Cardiac septum (tissue), 1 donor: ENCODE measurements at regions not wholly inside any gene's neighbourhood (a gene's known extent, or its start where the extent isn't known, plus 50 kb on each side); places are given as distances from the start of the nearest gene placed in this dataset.
"Not testable (repeated sequence)": the region's sequence is repeated elsewhere in the genome, so short reads cannot be mapped to it uniquely, and the experiment has no call there.

Experiments
- DNase-seq: peaks from one replicate; pipeline ENCODE4 v3.0.0-alpha.2; 2020; ENCODE audit warnings: low spot score
- intact Hi-C: fragments of 100-400 bp; cut with DNase I; formaldehyde crosslinking; loops from one replicate; pipeline ENCODE4 v1.14.0; 2022
- donor health status: DM: no; HTN: no; CAD: no.

DNA sequence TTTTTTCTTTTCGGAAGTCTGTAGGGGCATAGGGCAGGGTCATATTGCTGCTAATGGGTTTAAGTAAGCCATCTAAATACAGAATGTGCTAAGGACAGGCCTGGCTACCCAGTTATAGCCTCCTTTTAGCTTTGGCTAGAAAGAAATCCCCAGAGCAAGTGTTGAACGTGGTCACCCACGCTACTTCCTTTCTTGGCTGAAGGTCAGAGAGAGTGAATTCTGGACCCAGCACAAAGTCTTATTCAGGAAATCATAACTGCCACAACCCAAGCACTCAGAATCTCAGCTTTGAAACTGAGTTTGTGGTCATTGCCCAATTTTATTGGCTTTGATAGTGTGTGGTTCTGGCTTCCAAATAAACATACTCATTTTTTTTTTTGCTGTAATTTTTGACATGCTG is 542.1 kb upstream of the ATP2B1 start:
- intact Hi-C loops = no loop called here

DNA sequence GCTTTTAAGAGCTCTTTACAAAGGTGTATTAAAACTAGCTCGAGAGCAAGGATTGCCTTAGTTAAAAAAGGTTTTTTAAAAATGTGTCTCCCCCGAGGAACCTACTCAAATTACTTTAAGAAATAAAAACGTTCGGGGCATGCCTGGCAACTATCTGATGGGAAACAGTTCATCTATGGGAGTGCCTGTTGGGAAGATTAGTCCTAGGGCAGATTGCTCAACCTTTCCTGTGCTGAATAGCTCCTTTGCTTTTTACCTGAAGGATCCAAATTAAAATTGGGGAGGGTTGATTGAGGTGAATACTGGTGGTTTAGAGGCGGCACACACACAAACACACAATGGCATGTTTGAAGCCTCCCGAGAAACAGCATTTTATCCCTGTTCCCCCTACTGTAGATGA is 541.4 kb upstream of the ATP2B1 start:
- intact Hi-C loops = no loop called here
- DNase-seq = no peak

More for the DNA sequence above, 542.1 kb upstream of the ATP2B1 start:
- no peak for DNase-seq

DNA sequence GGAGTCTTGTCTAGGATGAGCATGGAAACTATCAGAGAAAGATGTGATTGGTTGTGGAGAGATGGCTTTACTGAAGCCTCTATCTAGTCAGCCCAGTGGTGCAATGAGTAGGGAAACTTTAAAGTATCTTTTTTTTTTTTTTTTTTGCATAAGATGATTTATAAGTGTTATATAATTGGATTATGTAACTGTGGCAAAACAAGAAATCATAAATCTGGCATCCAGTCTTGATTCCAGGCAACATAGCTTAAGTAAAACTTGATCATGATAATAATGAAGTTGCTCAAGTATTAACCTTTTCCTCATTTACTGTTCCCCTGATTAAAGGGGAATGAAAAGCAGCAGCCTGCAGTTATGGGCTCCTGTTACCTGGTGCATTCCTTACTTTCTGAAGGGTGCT is 538.0 kb upstream of the ATP2B1 start:
- intact Hi-C loops = no loop called here

DNA sequence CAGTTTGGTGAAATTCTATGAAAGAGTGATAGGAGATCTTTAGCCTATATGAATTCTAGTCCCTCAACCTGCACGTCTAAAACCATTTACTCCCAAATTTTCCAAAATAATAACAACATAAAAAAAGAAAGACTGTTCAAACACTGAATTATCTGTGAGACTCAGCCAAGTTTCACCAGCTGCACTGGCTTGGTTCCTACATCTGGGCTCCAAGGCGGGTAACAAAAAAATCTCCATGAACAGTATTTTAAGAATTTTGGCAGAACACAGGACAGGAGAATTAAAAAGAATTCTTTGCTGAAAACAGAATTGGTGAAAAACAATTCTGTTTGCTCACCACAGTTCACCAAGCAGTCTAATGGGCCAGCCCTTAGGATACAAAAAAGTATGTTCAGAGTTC is 536.8 kb upstream of the ATP2B1 start:
- intact Hi-C loops = no loop called here
- DNase-seq = no peak

More for the DNA sequence above, 538.0 kb upstream of the ATP2B1 start:
- no peak for DNase-seq

DNA sequence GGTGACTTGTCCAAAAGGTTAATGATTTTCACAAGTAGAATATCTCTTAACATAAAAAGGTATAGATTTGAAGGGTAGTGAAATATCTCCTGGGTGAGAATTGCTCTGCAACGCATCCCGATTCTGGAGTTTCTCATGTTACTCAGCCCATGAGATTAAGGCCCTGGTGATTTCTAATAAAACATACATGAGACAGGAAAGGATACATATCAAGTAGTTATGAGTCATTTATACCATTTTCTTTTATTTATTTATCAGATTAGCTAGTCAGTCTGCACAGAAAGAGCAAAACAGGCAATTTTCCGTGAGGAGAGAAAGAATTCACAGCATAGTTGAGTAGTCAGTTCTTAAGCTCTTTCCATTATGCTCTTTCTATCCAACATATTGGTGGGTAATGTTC is 535.6 kb upstream of the ATP2B1 start:
- intact Hi-C loops = no loop called here
- no peak for DNase-seq

DNA sequence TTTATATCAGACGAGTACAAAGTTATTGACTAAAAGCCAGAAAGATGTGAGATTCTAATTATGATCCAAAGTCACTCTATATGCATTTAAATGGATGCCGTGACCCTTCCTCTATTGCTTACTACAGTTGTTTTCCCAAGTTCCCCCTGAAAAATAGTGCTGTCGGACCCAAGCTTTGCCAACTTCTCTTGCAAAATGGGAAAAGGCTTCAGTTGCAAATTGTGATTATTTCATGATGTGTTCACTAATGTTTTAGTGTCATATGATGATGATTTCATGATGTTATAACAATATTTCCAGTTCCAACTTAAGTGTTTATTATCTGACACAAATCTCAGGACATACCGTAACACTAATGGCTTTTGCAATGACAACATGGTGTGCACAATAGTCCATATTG is 534.6 kb upstream of the ATP2B1 start:
- DNase-seq = no peak
- intact Hi-C loops = no loop called here

DNA sequence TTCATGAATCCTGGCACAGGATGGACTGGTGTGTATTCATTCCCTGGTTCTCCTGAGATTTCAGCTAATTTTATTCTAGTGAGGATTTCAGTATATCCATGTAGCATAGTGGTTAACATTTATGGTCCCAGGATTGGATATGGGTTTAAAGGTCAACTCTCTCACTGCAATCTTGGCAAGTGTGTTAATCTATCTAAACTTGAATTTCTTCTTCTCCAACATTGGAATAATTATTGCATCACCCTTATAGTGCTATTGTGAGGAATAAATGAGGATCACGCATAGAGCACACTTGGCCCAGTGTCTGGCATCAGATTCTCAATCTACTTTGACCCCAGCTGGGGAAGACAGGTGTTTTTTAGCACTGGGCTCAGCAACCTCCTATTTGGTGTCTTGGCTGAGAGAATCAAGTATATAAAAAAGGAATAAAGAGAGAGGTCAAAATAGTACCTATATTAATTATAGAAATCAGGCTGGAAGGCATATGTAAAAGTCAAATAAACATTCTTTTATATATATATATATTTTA is 531.2 kb upstream of the ATP2B1 start:
- no peak for DNase-seq
- intact Hi-C loops = no loop called here

DNA sequence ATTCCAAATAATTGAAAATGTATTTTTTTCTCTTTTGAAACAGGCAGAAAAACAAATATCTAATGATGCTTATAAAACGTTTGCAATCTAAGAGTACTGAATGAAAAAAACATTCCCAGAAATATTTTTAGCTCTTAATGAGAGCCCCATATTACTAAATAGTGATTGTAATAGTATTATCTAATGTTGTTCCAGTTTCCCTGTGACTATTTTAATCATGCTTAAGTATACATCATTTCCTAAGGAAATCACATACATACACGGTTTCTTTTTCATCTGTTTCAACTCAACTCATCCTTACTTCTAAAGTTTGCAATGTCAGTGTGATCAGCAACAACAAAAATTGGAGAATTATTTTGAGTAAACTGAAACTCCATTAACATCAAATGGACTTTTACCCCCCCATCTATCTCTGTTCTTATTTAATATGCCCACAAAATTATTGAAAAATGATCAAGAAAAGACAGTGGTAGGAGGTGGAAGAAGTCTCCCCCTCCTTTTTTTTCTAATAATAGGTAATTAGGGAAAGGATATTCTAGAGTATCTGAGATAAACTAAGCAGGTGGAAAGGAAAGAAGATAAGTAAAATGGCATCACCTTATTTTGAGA is 530.1 kb upstream of the ATP2B1 start:
- intact Hi-C loops = no loop called here
- no peak for DNase-seq

DNA sequence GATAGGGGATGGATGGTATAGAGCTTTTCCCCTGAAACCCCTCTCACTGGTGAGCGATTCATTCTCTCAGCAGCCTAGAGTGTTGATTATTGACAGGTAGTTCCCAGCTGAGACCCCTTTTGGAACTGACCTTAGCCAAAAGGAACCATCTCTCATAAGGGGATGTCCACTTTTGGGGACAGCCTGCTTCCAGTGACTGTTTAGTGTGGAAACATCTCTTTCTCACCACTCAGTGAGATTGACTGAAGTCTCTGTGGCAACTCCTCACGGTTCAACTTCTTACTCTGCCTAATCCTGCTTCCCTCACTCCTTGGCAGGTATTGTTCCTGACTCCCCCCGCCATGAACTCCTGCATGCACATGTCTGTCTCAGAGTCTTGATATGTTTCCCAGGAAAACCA is 529.2 kb upstream of the ATP2B1 start:
- DNase-seq = no peak
- intact Hi-C loops = no loop called here

DNA sequence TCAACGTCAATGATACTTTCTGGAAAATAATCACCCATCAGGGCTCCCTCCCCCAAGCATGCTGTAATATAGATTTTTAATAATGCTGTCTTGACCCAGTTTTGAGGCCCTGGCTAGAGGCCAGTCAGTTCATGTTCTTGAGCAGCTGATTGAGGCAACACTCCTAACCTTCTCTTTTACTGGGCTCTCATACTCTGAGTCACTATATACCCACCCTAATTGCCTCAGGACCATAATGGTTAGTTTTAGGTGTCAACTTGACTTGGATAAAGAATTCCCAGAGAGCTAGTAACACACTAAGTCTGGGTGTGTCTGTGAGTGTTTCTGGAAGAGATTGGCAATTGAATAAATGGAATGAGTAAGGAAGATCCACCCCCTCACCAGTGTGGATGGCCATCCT is 527.0 kb upstream of the ATP2B1 start:
- no peak for DNase-seq
- intact Hi-C loops = no loop called here

DNA sequence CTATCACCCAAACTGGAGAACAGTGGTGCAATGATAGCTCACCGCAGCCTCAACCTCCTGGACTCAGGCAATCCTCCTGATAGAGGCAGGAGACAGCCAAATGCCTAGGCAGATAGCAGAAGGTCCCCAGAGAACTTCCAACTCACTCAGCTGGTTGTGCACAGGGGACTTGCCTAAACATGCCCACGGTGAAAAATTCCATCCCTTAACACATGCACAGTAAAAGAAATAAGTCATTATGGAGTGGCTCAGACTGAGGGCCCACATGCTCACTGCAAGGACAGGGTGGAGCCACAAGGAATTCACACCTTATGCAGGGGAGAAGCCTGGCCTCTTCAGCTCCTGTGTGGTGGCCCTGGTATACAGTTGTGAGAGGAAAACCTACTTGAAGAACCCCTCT is 525.8 kb upstream of the ATP2B1 start:
- no peak for DNase-seq
- intact Hi-C loops = no loop called here

DNA sequence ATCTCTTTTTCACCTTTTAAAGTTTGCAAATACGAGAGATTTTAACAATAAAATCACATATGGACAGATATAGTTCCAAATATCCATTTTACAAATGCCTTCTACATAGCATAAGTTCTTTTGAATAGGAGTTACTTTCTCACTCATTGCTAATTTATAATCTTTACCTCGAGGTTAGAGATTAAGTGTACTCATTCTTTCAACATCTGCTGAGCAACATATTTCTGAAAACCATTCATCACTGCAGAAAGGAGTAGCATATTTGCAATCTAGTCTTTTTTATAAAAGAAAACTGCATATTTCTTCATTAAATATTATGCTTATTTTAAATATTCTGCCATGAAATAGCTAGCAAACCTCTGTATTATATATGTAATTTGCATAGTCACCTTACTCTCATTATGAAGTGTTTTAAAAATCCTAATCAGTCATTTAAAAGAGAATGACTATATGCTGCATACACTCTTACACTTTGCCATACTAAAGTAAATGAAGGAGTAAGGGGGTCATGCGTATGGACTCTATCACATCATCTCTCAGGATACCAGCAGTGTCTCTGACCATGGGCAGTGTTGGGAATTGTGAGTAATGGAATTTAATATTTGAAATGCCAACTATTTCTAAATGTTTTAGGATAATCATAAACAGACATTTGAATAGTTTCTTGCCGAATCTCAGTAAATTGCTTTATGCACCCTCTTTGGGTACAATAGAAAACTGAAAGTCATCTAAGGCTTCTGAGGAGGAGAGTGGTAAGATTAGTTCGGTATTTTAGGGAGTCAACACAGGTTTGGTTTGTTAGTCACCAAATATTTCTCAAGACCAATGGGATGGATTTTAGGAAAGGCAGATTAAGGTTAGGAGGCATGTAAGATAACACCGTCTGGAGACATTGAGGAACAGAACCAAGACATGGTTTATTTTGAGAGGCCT is 524.8 kb upstream of the ATP2B1 start:
- intact Hi-C loops = no loop called here
- no peak for DNase-seq

DNA sequence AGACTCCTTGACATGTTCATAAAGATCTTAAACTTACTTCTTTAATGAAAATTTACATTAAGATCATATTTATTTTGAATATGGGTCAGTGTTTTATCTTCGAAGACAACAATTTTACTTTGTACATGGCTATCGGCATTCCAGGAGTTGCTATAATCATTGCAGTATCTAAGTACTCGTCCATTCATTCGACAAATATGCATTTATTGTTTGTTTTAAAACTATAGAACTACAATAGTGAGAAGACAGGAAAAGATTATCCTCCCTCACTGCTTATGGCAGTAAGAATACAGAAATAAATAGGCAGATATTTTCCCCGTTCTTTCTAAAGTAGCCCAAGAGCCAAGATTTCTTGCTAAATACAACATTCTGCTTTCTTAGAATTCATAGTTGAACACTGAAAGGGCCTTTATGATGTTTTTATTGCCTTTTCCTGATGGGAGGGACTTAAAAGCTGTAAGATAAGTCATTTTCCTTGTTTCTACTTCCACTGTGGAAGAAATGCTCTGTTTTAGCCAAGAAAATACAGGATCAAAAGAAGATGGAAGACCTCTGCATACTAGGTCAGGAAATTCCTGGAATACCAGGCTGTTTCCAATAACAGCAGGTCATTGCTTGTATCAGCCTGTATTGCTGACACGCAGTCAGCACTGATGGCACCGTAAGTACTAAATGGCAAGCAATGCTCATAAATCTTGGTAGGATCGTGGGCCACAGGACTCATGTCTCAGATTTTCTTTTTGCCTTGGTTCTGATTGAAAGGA is 521.0 kb upstream of the ATP2B1 start:
- intact Hi-C loops = no loop called here

DNA sequence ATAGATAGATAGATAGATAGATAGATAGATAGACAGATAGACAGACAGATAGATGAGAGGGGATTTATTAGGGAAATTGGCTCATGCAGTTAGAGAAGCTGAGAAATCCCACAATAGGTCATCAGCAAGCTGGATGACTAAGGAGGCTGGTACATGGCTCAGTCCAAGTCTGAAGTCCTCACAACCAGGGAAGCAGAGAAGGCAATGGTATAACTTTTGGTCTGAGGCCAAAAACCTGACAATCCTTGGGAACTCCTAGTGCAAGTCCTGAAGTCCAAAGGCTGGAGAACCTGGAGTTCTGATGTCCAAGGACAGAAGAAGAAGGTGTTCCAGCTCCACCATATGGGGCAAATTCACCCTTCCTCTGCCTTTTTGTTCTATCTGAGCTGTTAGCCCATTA is 517.6 kb upstream of the ATP2B1 start:
- intact Hi-C loops = no loop called here
- DNase-seq = no peak

More for the DNA sequence above, 521.0 kb upstream of the ATP2B1 start:
- no peak for DNase-seq

DNA sequence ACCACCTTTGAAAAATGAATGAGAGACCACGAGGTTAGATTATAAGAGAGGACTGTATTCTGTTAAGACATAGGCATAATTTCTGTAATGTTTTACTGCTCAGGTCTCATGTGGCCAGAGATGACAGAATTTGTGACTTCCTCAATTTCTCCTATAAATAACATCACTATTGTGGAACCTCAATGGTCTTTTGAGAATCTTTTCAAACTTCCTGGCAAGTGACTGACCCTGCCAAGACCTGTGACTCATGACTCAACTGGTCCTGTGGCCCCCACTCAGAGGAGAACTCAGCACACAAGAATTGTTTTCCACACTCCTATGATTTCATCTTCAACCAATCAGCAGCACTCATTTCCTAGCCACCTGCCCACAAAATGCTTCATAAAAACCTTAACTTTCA is 508.2 kb upstream of the ATP2B1 start:
- no peak for DNase-seq
- intact Hi-C loops = no loop called here

DNA sequence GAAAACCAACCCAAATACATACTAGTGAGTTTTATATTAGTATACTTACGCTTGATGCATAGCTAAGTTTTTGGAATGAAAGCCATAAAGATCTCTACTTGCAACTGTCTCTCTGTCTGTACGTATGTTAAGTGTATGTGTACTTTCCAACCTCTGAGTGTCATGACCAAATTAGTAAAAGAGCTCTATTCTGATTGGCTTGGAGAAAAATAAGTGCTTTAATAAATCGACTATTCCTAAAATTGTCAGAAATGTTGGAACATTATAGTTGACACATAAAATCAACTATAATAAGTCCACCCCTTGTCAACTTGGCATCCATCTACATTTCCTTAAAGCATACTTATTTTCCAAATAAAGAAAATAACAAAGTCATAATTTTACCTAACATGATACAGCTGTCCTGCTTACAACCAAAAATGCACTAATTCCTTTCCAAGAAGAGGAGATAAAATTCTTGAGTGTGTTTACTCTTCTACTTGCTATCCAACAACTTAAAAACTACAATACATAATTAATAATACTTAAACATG is 507.4 kb upstream of the ATP2B1 start:
- intact Hi-C loops = no loop called here

DNA sequence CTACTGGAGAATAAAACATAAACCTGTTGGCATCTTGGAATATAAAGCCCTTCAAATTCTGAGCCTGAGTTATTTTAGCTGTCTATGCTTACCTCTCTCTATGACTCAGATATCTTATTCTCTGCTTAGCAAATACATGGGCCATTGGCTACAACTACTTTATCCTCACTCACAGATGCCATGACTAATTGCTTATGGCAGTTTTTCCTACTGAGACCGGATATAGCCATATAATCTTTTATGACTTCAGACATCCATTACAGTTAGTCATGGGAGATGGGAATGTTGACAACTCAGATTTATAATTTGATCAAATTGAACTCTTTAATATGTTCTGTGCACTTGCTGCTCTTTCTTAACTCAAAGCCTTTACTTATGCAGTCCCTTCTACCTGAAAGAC is 502.4 kb upstream of the ATP2B1 start:
- DNase-seq = no peak
- intact Hi-C loops = no loop called here

More for the DNA sequence above, 507.4 kb upstream of the ATP2B1 start:
- DNase-seq = no peak

DNA sequence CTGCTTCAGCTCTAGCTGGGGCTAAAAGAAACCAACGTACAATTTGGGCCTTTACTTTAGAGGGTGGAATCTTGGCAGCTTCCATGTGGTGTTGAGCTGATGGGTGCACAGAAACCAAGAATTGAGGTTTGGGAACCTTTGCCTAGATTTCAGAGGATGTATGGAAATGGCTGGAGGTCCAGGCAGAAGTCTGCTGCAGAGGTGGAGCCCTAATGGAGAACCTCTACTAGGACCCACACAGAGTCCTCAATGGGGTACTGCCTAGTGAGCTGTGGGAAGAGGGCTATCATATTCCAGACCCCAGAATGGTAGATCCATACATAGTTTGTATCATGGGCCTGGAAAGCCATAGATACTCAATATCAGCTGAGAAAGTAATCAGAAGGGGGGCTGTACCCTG is 500.4 kb upstream of the ATP2B1 start:
- no peak for DNase-seq
- intact Hi-C loops = no loop called here

DNA sequence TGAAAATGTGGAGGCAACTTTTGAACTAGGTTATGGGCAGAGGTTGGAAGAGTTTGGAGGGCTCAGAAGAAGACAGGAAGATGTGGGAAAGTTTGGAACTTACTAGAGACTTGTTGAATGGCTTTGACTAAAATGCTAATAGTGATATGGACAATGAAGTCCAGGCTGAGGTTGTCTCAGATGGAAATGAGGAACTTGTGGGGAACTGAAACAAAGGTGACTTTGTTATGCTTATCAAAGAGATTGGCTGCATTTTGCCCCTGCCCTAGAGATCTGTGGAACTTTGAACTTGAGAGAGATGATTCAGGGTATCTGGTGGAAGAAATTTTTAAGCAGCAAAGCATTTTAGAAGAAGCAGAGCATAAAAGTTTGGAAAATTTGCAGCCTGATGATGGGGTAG is 499.7 kb upstream of the ATP2B1 start:
- intact Hi-C loops, DNase-seq: not testable (repeated sequence)

DNA sequence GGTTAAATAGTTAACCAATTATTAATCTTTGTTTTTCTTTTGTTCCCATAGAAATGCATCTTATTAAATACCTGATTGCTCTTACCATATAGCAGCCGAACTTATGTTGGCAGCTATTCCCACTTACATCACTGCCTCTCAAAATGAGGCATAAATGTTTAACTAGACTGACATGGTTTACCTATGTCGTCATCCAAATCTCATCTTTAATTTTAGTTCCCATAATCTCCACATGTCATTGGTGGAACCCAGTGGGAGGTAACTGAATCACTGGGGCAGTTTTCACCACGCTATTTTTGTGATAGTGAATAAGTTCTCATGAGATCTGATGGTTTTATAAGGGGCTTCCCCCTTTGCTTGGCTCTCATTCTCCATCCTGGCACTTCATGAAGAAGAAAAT is 499.2 kb upstream of the ATP2B1 start:
- no peak for DNase-seq
- intact Hi-C loops = no loop called here
